LNCAP (cell line): ENCODE measurements at regions not wholly inside any gene's neighbourhood (a gene's known extent, or its start where the extent isn't known, plus 50 kb on each side); places are given as distances from the start of the nearest gene placed in this dataset.

ENCODE experiments used
- TF ChIP-seq, protein P1 (sequence below): fragments of 450-650 bp; IDR thresholded peaks from 2 replicates; pipeline ENCODE4 v1.5.1; 2017; ENCODE audit warnings: mild to moderate bottlenecking

DNA sequence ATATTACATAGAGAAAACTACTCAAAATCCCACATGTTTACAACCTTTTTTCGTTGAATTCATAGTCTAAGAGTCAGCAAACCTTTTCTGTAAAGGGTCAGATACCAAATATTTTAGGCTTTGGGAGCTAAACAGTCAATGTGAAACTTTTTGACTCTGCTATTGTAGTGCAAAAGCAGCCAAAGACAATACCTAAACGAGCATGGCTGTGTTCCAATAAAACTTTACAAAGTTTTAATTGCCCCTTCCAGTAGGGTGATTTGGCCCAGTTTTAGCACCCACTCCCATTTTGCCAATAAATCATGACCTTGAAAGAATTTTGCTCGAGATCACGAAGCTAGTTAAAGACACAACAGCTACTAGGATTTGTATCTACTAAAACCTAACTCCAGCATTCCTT is 147.2 kb downstream of the ANKRD50 start:
- TF ChIP-seq, protein P1, sequence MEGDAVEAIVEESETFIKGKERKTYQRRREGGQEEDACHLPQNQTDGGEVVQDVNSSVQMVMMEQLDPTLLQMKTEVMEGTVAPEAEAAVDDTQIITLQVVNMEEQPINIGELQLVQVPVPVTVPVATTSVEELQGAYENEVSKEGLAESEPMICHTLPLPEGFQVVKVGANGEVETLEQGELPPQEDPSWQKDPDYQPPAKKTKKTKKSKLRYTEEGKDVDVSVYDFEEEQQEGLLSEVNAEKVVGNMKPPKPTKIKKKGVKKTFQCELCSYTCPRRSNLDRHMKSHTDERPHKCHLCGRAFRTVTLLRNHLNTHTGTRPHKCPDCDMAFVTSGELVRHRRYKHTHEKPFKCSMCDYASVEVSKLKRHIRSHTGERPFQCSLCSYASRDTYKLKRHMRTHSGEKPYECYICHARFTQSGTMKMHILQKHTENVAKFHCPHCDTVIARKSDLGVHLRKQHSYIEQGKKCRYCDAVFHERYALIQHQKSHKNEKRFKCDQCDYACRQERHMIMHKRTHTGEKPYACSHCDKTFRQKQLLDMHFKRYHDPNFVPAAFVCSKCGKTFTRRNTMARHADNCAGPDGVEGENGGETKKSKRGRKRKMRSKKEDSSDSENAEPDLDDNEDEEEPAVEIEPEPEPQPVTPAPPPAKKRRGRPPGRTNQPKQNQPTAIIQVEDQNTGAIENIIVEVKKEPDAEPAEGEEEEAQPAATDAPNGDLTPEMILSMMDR = no peak

DNA sequence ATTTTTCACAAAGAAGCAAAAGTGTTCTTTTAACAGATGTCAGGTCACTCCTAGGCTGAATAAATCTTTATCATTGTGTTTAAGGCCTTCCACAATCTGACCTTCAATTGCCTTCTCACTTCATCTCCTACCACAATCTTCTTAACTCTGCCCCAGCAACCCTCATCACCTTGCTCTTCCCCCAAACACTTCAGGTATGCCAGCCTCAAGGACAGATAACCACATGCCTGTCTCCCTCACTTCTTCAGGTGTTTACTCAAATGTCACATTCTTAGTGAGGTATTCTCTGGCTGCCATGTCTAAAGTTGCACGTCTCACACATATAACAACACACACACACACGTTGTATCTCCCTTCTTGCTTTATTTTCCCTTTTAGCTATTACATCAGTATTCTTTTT is 146.5 kb downstream of the ANKRD50 start:
- TF ChIP-seq, protein P1 = no peak

DNA sequence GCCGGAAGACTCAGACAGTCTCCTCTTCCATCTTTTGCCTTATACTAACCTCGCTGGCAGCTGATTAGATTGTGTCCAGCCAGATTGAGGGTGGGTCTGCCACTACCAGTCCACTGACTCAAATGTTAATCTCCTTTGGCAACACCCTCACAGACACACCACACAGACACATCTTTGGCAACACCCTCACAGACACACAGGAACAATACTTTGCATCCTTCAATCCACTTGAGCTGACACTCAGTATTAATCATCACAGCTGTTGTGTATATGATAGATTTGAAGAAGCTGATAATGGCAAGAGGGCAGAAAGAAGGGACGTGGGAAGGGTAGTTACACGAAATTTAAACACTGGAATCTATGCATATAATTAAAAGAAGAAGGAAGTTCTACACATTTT is 139.5 kb downstream of the ANKRD50 start:
- TF ChIP-seq, protein P1 = no peak

DNA sequence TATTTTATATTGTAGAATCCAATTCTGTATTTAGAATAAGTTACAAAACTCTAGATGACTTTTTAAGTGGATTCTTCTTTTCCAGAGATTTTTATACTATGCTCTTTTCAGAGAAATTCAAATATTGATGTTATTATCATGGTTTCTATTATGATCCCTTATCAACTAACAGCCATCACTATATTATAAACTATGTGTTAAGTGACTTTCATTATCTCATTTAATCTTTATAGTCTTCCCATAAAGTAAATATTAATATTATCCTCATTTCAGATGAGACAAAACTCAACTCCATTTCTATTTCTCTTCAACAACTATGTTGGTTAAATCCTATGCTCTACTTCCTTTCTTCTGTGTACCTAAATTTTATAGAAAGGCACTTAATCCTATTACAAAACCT is 132.6 kb downstream of the ANKRD50 start:
- TF ChIP-seq, protein P1 = no peak

DNA sequence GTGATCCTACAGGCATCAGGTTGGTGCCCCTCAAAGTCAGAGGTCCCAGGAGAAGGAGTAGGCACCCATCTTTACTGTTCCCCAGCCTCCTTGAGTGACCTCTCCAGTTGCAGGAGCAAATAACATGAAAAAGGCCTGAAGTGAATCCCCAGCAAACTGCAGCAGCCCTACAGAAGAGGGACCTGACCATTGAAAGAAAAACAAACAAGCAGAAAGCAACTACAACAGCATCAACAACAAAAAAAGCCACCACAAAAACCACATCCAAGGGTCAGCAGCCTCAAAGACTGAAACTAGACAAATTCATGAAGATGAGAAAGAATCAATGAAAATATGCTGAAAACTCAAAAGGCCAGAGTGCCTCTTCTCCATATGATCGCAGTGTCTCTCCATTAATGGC is 128.7 kb downstream of the ANKRD50 start:
- TF ChIP-seq, protein P1 = no peak

DNA sequence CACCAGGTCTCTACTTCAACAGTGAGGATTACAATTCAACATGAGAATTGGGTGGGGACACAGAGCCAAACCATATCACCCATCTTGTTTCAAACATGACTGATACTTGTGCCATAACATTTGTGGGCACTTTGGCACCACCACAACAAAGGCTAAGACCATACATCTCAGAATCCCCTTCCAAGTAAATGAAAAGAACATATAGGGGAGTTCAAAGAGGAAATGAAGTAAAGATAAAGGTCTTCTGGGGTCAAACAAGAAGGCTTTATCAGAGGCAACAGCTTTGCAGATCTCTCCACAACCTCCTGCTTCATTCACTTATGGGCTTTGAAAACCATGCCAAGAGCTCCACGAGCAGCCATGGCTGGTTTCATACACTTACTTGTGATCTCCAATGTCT is 122.7 kb downstream of the ANKRD50 start:
- TF ChIP-seq, protein P1 = no peak

DNA sequence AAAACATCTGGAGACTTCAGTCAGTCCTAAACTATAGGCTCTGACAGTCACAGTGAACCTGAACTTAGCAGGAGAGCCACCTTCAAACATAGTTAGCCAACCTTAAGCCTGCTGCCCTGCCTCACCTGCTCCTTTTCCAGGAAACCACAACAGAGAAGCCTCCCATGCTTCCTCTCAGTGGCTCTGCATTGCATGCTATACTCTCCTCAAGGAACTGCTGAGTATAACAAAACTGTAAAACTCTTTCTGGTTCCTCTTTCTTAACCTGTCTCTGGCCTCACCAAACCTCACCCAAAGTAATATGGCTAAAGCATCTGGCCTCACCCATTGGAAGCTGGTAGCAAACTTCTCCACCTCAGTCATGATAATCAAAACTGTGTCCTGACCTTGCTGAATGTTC is 122.1 kb downstream of the ANKRD50 start:
- TF ChIP-seq, protein P1 = no peak

DNA sequence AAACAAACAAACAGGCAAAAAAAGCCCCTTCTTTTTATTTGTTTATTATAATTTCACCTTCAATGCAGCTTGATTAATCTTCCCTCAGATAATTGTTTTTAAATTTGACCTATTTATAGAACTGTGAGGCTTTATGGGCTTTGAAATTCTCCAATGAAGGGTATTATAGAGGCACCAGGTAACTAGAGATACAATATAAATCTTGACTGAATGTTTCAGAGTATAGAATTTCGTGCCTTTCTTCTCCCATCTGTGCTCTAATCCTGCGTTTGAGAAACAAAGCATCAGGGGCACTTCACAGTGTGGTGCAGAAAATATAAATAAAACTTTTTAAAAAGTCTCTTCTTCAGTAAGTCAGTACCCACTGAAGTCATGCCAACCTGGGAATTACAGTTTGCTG is 120.9 kb downstream of the ANKRD50 start:
- TF ChIP-seq, protein P1 = no peak
